ENCODE measurements at regions not wholly inside any gene's neighbourhood (a gene's known extent, or its start where the extent isn't known, plus 50 kb on each side); places are given as distances from the start of the nearest gene placed in this dataset.

DNA sequence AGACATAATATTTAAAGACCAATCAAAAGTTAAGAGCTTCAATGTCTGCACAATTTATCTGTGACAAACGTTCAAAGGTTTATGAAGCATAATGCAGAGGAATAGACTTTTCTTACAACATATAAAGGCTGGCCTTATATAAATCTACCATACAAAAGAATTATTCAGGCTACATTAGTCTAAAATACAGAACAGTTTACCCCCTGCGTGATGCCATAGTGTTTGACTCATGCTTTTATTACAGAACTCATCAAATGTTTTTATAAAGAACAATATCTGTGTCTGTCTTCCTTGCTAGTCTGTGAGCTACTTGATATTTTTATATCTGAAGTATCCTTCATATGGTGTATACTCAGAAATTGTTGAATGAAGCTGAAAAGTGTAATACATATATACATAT lies 1084.5 kb upstream of the FLRT2 start:
- TF ChIP-seq POU2F2 (IDR thresholded peaks at IDR 0.05; ENCODE audit: low read depth, low read length) (no peak), POLR2AphosphoS5 (IDR thresholded peaks at IDR 0.05; ENCODE audit: low read depth, low read length) (no peak), POLR2A (IDR thresholded peaks at IDR 0.05; ENCODE audit: low read depth, low read length) (no peak), TAF1 (IDR thresholded peaks at IDR 0.05; ENCODE audit: low read depth, low read length) (no peak), SPI1 (IDR thresholded peaks at IDR 0.05; ENCODE audit: low read depth, low read length) (no peak)

Measured in GM12891 (cell line).